AG04450 (cell line): ENCODE measurements at regions not wholly inside any gene's neighbourhood (a gene's known extent, or its start where the extent isn't known, plus 50 kb on each side); places are given as distances from the start of the nearest gene placed in this dataset.

ENCODE experiments used
- CTCF ChIA-PET: fragments of 300-600, 350-600 bp; formaldehyde crosslinking; extraction: SDS; loops from one replicate; lab custom pipeline; 2022; ENCODE audit warnings: antibody characterized with exemption, inconsistent platforms; lab: Charles Lee
- POLR2A ChIA-PET: fragments of 350-600 bp; formaldehyde crosslinking; extraction: SDS; loops from one replicate; lab custom pipeline; 2021; ENCODE audit warnings: antibody characterized with exemption, inconsistent platforms; lab: Yijun Ruan, JAX
- DNase-seq: peaks from one replicate; pipeline ENCODE4 v3.0.0-alpha.2; 2011; ENCODE audit warnings: low read depth, low spot score
- H3K27ac ChIP-seq: one replicate; pipeline ENCODE4 v1.5.1; 2012; ENCODE audit warnings: low read depth, low read length, control low read depth
- H3K27me3 ChIP-seq: one replicate; pipeline ENCODE4 v1.6.0; 2012; ENCODE audit warnings: low read length; ENCODE audit not compliant: control insufficient read depth, insufficient read depth
- H3K4me3 ChIP-seq: 2 replicates; pipeline ENCODE4 v1.5.1; 2011; ENCODE audit warnings: mild to moderate bottlenecking, low read depth, low read length, control low read depth
- H3K9me3 ChIP-seq: 2 replicates; pipeline ENCODE4 v1.5.1; 2012; ENCODE audit warnings: low read length; ENCODE audit not compliant: control insufficient read depth, insufficient read depth
- TF ChIP-seq, protein P1 (sequence below): IDR thresholded peaks from 2 replicates; pipeline ENCODE4 v1.5.1; 2011; ENCODE audit warnings: low read depth, low read length, control low read depth, inconsistent platforms

- TF ChIP-seq, protein P1, sequence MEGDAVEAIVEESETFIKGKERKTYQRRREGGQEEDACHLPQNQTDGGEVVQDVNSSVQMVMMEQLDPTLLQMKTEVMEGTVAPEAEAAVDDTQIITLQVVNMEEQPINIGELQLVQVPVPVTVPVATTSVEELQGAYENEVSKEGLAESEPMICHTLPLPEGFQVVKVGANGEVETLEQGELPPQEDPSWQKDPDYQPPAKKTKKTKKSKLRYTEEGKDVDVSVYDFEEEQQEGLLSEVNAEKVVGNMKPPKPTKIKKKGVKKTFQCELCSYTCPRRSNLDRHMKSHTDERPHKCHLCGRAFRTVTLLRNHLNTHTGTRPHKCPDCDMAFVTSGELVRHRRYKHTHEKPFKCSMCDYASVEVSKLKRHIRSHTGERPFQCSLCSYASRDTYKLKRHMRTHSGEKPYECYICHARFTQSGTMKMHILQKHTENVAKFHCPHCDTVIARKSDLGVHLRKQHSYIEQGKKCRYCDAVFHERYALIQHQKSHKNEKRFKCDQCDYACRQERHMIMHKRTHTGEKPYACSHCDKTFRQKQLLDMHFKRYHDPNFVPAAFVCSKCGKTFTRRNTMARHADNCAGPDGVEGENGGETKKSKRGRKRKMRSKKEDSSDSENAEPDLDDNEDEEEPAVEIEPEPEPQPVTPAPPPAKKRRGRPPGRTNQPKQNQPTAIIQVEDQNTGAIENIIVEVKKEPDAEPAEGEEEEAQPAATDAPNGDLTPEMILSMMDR, result no peak
- Histone ChIP-seq H3K9me3 (no peaks in the 10 kb centered on the region), H3K4me3 (no peak overlapping the region), H3K27ac (no peak overlapping the region), H3K27me3 (no peaks in the 10 kb centered on the region)
- CTCF ChIA-PET, result interaction anchor here (1.0 kb wide), 1 partner anchor 222 kb away, joined by 3 read pairs; no protein-coding TSS in a partner anchor
- POLR2A ChIA-PET, result no interaction called here
- no peak for DNase-seq
Observed at GRCh38 chr4:155564880-155565279, 101.8 kb upstream of the GUCY1A1 start.

GRCh38 chr4:155564086-155564485 lies 102.6 kb upstream of the GUCY1A1 start:
- Histone ChIP-seq H3K27ac (no peak overlapping the region), H3K9me3 (no peaks in the 10 kb centered on the region), H3K4me3 (no peak overlapping the region), H3K27me3 (no peaks in the 10 kb centered on the region)
- ChIA-PET CTCF (interaction anchor here (1.0 kb wide), 1 partner anchor 223 kb away, joined by 3 read pairs; no protein-coding TSS in a partner anchor), POLR2A (no interaction called here)
- TF ChIP-seq, protein P1, result no peak
- DNase-seq, result no peak

GRCh38 chr4:155559915-155560314 lies 106.7 kb upstream of the GUCY1A1 start:
- H3K27me3 ChIP-seq, result no peaks in the 10 kb centered on the region
- POLR2A ChIA-PET, result no interaction called here
- H3K4me3 ChIP-seq, result no peak overlapping the region
- TF ChIP-seq, protein P1, result no peak
- H3K9me3 ChIP-seq, result no peaks in the 10 kb centered on the region
- no peak overlapping the region for H3K27ac ChIP-seq
- peak; percentile 44 for DNase-seq
- CTCF ChIA-PET, result no interaction called here

GRCh38 chr4:155552180-155552579 lies 114.5 kb upstream of the GUCY1A1 start:
- peak; percentile 50 for DNase-seq
- Histone ChIP-seq H3K9me3 (peaks cover 3% of the 10 kb centered on the region), H3K27me3 (no peaks in the 10 kb centered on the region), H3K27ac (no peak overlapping the region), H3K4me3 (no peak overlapping the region)
- POLR2A ChIA-PET, result interaction anchor here (0.6 kb wide), 1 partner anchor 414 kb away, joined by 3 read pairs; no protein-coding TSS in a partner anchor
- CTCF ChIA-PET, result interaction anchor here (0.6 kb wide), 2 partner anchors 241 to 417 kb away, joined by 3 to 5 read pairs; no protein-coding TSS in a partner anchor
- TF ChIP-seq, protein P1, result no peak

DNA sequence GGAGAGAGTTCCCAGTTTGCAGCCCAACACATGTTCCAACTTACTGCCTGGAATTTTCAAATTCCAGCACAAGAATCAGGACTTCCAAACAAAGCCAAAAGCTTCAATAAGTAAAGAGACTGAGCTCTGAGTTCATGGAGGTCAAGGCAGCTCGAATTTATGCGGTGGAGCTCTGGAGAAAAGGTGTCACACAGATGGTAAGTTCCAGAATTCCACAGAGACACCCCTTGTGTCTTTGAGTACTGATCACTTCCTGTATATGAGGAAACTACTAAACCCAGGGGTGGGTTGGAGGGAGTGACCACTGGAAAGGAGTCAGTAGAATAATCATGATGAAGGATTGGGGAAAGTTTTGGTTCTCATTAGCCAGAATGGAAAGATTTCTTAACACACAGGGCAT lies 118.5 kb upstream of the GUCY1A1 start:
- DNase-seq, result no peak

More for the DNA sequence above, 118.5 kb upstream of the GUCY1A1 start:
- Histone ChIP-seq H3K4me3 (no peak overlapping the region), H3K27ac (no peak overlapping the region), H3K27me3 (no peaks in the 10 kb centered on the region), H3K9me3 (peaks cover 7% of the 10 kb centered on the region)
- TF ChIP-seq, protein P1, result no peak
- POLR2A ChIA-PET, result no interaction called here
- CTCF ChIA-PET, result no interaction called here
